ENCODE measurements at regions not wholly inside any gene's neighbourhood (a gene's known extent, or its start where the extent isn't known, plus 50 kb on each side); places are given as distances from the start of the nearest gene placed in this dataset.
"Not testable (repeated sequence)": the region's sequence is repeated elsewhere in the genome, so short reads cannot be mapped to it uniquely, and the experiment has no call there.

DNA sequence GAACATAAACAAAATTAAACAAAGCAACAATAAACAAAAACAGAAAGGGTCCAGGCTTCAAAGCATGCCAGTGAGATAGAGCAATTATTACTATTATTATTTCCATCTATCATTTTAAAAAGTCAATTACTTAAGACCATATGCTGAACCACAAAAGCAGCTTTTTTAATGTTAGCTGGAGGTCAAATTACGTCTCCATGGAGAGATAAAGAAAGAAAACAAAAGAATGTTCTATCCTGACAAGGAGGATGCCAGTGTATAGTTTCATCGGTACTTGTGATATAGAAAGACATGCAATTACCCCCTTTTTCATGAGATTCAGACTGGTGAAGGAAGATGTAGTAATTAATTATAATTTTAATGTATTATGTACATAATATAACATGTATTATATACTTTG is 81.6 kb upstream of the DCN start:
- DNase-seq = no peak

DNA sequence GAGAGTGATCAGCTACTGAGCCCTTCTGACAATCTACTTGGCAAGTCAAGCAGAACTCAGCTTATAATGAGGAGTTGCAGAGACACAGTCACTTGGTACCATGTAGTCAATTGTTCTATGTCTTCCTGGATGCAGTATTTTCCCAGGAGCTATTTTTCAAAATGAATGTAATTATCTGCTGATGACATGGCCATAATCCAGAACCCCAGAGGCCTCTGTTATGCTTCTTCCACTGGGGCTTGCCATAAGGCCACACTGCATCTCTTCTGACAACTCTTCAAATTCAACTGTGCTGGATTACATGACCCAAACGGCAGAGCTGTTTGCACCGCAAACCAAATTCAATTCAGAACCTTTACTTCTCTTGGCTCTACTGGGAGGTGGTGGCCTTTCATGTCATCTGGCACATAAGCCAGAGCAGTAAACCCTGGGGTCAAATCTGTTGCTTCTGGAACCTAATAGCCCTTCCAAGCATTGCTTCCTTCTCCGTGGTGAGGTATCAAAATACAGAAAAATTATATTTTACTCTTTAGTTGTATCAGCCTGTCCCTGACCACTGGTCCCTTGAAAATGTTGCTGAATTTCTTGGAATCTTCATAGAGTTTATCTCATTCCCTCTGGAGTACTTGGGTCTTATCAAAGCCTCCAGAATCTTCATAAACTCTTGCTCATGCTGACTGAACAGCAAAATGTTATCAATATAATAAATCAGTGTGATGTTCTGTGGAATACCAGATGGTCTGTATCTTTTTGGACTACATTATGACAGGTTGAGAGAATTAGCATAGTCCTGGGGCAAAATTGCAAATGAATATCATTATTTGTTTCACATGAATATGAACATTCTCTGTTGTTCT is 79.4 kb upstream of the DCN start:
- no peak for DNase-seq

DNA sequence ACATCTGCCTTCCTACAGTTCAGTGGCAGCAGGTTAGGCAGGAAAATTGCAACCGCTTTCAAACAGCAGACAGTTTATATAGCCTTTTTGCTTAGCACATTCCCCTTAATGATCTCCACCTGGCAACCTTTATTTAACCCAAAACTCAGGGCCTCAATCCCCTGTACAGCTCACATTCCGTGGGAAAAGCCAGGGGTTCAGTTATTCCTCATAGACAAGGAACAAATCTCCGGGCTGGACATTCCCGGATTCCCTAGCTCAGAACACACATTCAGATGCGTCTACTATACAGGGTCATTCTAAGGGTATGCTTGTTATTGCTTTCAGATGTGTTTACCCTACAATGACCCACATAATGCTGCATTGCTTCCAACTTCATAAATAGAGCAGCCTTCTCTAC is 73.8 kb upstream of the DCN start:
- DNase-seq = no peak

DNA sequence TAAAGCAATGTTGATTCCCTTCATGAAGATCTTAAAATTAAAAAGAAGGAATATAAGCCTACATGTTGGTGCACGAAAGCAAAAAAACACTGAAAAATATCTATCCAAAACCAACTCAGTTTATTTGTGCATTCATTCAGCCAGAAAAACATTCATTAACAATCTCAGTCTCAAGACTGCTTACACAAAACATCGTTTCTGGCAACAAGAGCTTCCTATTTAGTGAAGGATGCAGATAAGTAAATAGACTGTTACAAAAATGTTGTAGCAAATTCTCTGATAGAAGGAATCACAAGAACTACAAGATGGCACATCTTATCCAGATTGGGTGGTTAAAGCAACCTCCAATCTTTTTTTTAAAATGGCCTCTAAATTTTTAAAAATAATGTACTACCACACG is 69.7 kb upstream of the DCN start:
- DNase-seq = no peak

DNA sequence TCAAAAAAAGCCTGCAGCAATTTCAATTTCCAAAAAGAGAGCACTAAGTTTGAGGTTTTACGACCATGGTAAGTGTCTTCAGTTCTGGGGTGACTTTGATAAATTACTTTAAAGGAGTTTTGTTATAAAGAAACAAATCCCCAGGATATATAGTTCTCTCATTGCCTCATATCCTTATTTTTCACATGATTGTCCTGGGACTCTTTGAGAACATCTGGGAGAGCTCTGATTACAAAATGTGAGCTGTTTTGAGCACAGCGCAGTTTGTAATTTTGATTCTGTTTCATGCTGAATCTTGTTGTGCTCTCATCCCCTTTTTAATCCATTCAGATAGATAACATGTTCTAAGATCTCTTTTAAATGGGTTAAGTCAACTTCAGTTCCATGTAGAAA is 67.7 kb upstream of the DCN start:
- DNase-seq = no peak

DNA sequence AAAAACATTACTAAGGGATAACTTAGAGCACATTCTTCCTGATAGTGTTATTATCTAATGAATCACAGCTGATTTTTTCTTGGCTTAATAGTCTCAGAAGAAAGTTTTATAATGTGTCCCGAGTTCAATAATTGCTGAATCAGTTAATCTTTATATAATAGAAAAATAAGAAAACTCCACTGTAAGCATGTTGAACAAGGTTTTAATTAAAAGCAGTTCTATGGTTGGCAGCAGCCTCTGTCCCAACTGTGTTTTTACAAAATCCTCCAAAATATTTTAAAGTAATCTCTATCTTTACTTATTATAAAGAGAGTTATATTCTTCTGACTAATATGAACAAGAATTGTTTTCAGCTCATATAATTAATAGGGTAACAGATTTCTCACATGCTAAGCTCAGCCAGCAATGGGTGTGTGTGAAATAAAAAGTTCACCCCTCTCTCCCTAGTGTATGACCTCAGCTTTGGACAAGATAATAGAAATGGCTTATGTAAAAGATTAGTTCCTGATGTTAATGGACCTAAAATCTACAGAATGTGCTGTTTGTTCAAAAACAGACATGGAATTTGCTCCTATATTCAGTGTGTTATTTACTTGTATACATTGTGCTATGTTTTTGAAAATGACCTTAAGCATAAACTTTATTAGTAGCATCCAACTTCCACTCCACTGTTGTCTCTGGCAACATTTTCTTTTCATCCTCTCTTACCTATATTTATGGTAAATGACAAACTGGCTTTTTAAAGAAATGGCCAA is 67.1 kb upstream of the DCN start:
- DNase-seq = no peak

DNA sequence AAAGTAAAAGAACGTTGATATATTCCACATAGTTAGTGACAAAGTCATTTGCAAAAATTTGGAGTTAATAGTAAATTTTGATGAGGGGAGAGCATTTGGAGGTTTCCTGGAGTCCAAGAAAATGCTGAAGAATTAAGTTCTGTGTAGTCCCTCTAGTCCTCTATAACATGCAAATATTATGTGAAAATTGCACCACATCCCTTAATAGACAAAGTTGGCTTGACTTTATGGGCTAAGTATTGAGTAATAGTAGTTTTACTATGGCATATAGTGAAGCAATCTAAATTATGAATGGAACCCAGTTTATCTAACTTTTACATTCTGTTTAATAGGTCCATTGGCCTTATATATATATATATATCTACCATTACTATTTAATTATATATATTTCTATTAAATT is 66.4 kb upstream of the DCN start:
- DNase-seq = no peak

DNA sequence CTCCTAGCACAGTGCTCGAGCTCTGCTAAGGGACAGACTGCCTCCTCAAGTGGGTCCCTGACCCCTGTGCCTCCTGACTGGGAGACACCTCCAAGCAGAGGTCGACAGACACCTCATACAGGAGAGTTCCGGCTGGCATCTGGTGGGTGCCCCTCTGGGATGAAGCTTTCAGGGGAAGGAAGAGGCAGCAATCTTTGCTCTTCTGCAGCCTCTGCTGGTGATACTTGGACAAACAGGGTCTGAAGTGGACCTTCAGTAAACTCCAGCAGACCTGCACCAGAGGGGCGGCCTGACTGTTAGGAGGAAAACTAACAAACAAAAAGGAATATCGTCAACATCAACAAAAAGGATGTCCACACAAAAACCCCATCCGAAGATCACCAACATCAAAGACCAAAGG is 60.6 kb upstream of the DCN start:
- DNase-seq = not testable (repeated sequence)

DNA sequence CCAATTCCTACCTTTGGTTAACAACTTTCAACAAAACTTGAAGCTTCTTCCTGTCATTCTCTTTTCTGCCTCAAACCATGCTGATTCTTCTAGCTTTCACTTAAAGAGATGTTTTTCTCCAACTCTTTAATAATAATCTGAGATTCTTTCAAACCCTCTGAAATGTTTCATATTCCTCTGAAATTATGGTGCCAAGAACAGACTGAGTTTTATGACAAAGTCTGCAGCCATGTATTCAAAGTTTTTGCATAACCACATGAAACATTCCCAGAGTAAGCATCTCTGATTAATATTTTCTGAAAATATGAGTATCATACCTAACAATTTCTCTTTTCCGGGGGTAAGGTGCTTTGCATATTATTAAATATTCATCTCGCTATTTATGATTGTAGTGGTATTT is 59.1 kb upstream of the DCN start:
- no peak for DNase-seq

DNA sequence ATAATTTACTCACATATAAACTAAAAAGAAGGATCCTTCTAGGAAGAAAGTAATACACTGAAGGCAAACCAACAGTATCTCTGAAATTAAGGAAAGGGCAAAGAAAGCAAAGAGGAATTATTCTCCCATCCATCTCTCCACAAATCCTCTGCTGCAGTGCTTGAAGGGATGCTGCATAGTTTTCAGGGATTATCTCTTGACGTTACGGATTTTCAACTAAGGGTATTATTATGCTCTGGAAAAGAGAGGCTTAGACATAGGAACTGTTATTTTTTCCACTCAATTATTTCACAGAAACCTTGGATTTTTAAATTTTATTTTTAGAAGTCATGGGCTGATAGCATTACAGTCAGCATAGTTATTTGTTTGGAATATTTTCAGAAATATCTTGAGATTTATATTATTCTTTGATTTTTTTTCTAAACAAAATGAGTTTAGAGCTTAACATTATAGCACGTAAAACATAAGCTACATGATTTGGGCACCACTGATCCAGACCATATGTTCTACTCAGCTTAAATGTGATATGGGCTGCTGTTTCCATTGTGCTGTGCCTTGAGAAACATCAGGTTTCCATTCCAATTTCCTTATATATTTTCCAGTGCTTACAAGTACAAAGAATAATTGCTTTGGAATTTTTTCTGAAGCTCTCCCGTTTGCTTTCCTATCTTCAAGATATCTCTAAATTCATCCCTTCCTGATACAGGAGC is 57.9 kb upstream of the DCN start:
- no peak for DNase-seq

DNA sequence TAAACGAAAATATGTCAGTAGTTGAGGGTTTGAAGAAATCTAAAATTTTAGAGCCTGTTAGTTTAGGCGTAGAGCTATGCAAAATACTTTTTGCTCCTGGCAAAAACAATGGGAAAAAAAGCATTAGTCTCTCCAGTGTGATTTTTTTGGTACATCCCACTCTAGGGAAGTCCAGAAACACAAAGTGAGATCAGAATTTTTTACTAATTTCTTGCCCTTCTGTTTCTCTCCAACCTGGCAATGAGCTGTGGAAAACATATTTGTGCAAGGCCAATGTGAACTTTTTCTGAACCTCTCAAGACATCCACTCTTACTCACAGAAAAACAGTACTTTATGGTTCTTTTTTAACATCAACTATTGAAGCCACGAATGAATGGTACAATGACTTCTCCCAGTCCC is 56.9 kb upstream of the DCN start:
- no peak for DNase-seq
